ENCODE measurements at regions not wholly inside any gene's neighbourhood (a gene's known extent, or its start where the extent isn't known, plus 50 kb on each side); places are given as distances from the start of the nearest gene placed in this dataset.

- TF ChIP-seq, protein P1, sequence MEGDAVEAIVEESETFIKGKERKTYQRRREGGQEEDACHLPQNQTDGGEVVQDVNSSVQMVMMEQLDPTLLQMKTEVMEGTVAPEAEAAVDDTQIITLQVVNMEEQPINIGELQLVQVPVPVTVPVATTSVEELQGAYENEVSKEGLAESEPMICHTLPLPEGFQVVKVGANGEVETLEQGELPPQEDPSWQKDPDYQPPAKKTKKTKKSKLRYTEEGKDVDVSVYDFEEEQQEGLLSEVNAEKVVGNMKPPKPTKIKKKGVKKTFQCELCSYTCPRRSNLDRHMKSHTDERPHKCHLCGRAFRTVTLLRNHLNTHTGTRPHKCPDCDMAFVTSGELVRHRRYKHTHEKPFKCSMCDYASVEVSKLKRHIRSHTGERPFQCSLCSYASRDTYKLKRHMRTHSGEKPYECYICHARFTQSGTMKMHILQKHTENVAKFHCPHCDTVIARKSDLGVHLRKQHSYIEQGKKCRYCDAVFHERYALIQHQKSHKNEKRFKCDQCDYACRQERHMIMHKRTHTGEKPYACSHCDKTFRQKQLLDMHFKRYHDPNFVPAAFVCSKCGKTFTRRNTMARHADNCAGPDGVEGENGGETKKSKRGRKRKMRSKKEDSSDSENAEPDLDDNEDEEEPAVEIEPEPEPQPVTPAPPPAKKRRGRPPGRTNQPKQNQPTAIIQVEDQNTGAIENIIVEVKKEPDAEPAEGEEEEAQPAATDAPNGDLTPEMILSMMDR (IDR thresholded peaks at IDR 0.05; ENCODE audit: borderline replicate concordance, extremely low read depth, low read length, poor library complexity, severe bottlenecking), result no peak
- TF ChIP-seq EZH2 (IDR thresholded peaks at IDR 0.05; ENCODE audit: borderline replicate concordance, low read depth, low read length, severe bottlenecking), result no peak
Measured at GRCh38 chr7:68411742-68412141, 1186.5 kb upstream of the AUTS2 start.

Measured in DND-41 (cell line).